Lower leg skin (tissue), 3 donors: ENCODE measurements at regions not wholly inside any gene's neighbourhood (a gene's known extent, or its start where the extent isn't known, plus 50 kb on each side); places are given as distances from the start of the nearest gene placed in this dataset.

Experiments
- CTCF ChIP-seq, 3 donors: fragments of 450-650 bp; IDR thresholded peaks; one replicate each; pipeline ENCODE4 v1.5.1; 2016; ENCODE audit warnings: antibody characterized with exemption in 3 of 3, mild to moderate bottlenecking in 3 of 3, moderate library complexity in 2 of 3
- POLR2A ChIP-seq, 2 donors: fragments of 450-650 bp; IDR thresholded peaks; one replicate each; pipeline ENCODE4 v1.6.1; 2016 to 2017; ENCODE audit warnings: antibody characterized with exemption in 2 of 2, mild to moderate bottlenecking in 1 of 2, moderate library complexity in 1 of 2

- TF ChIP-seq POLR2A (IDR thresholded peaks at IDR 0.05) (no peak), CTCF (IDR thresholded peaks at IDR 0.05) (no peak)
These were observed 473.1 kb downstream of the KIF20B start for GRCh38 chr10:90174531-90174930.
